ENCODE measurements at regions not wholly inside any gene's neighbourhood (a gene's known extent, or its start where the extent isn't known, plus 50 kb on each side); places are given as distances from the start of the nearest gene placed in this dataset.

GRCh38 chr13:100933841-100934240 is 259.2 kb upstream of the TMTC4 start (continued):
- TF ChIP-seq TAF1 (IDR thresholded peaks at IDR 0.05; ENCODE audit: low read depth, low read length) (no peak), BCL11A (IDR thresholded peaks at IDR 0.05; ENCODE audit: low read depth in 2 of 2, low read length in 2 of 2) (no peak)
